Activated CD4-positive, alpha-beta T cell treated with anti-CD3 and anti-CD28 coated beads for 48 hours (primary cell): ENCODE measurements at regions not wholly inside any gene's neighbourhood (a gene's known extent, or its start where the extent isn't known, plus 50 kb on each side); places are given as distances from the start of the nearest gene placed in this dataset.
"Not testable (repeated sequence)": the region's sequence is repeated elsewhere in the genome, so short reads cannot be mapped to it uniquely, and the experiment has no call there.

ENCODE experiments used
- DNase-seq: peaks from one replicate; pipeline ENCODE4 v3.0.0-alpha.2; 2020

- no peak for DNase-seq
Measured at GRCh38 chr6:167662075-167662880, 164.4 kb upstream of the AFDN start.

DNA sequence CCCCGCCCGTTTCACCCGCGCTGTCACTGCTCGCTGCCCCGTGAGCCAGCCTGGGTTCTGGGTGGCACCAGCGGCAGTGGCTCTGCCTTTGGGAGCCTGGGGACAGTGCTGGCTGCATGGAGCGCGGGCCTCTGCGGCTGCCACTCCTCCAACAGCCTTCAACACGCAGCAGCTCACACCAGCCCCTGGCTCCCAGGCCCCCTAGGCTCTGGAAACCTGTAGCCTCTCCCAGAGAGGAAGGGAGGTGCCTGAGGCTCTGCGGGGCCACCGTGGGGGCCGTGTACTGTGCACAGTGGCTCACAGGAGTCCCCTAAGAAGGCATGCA, 163.9 kb upstream of the AFDN start:
- DNase-seq, result no peak

DNA sequence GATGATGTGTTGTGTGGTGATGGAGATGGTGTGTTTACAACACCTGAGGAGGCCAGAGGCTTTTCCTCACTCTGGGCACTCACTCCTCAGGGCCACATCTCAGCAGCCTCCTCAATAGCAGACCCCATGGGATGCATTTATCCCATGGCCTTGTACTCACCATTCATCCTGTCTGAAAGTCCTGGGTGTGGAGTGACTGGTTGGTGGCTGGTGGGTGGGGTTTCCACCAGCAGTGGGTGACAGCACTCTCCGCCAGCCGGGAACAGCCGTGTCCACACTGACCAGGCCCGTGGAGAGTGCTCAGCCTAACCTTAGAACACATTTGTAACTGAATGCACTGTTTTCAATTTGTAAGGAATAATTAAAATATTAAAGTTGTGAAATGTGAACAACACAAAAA, 163.4 kb upstream of the AFDN start:
- DNase-seq, result no peak

- no peak for DNase-seq
Measured at GRCh38 chr6:167663784-167664443, 162.8 kb upstream of the AFDN start.

GRCh38 chr6:167664678-167665660, 161.7 kb upstream of the AFDN start:
- no peak for DNase-seq

DNA sequence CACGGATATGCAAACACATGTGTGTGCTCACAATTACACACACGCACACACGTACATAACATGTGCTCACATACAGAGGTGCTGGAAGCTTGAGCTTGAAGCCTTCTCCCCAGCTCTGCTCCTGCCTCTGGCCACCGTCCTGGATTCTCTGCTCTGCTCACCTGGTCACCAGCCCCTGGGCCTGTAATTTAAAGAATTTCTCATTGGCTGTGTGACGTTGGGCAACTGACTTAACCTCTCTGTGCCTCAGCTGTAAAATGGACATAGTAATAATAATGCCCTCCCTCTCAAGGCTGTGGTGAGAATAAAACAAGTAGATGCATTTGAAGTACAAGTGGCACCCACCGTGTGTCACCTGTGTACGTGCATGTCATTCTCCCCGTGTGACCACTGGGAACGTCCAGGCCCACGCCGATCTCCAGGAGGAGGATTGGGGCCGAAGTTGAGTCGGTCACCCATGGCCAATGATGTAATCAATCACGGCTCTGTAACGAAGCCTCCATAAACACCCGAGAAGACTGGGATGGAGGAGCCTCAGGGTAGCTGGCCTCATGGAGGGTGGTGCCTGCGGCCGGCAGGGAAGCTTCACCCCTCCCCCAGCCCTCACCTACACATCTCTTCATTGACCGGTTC, 160.9 kb upstream of the AFDN start:
- no peak for DNase-seq

DNA sequence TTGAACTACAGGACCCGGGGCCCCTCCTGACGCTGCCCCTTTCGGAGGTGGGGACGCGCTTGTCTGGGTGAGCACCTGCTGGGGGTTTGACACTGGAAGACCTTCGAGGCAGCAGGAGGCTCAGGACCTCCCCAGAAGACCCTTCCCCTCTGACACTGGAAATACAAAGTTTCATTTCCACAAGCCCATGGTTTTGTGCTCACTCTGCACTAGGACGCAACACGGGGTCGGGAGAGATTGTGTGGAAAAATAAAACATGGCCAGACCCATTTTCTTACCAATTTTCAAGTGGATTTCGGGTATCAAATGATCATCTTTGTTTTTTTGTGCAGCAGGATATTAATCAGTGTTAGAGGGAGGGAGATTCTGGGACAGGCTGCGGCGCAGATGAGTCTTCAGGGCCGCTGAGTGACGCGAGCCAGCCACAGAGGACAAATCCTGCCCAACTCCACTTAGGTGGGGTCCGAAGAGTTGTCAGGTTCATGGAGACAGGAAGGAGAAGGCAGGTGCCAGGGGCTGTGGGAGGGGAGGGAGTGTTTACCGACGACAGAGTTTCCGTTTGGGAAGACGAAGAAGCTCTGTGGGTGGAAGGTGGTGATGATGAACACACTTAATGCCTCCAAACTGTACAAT, 160.0 kb upstream of the AFDN start:
- no peak for DNase-seq

DNA sequence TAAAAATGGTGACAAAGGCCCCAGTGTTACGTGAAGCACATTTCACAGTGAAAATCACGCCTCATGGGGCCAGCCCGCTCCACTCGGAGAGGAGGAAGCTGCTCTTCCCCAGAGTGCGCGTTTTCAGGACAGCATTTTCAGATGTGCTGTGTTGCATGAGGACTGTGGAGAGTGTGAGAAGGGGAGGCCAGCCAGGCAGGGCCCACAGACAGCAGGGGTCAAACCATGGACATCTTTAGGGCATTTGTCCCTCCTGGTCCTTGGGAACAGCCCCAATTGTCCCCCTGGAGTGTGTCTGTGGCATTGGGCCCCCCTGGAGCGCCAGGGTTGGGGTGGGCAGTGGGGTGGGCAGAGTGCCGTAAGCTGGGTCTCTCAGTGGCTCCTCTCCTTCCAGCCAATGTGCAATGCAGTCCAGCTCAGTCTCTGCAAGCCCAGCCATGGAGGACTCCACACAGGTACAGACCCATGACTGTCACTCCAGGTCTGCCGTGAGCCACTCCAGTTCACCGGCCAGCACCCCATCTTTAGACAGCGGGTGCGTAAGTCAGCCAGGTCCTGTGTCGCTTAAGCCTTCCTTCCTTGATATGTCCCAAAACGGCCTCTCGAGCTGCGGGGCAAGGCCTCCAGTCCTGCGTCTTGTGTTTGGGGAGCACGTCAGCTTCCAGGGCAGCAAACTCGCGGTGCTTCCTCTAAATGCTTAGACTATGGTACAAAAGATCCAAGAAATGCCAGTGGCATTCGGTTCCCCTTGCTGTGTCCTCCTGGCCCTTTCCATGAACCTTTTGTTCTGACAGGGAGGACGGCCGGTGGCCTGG, 159.3 kb upstream of the AFDN start:
- DNase-seq, result no peak

GRCh38 chr6:167668019-167668753, 158.5 kb upstream of the AFDN start:
- DNase-seq, result no peak

GRCh38 chr6:167668754-167669552, 157.8 kb upstream of the AFDN start:
- no peak for DNase-seq

DNA sequence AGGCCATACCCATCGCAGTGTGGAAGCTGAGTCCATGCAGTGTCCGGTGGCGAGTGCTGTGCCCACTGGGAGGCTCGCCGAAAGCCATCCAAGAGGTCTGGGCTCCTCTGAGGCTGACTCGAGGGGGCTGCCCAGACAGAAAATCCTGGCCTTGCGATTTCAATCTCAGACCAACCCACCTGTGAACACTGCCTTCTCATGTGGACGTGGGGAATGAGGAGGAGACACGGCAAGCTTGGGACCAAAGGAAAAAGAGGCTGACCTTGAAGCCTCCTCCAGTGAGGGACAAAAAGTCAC, 157.2 kb upstream of the AFDN start:
- DNase-seq, result no peak

DNA sequence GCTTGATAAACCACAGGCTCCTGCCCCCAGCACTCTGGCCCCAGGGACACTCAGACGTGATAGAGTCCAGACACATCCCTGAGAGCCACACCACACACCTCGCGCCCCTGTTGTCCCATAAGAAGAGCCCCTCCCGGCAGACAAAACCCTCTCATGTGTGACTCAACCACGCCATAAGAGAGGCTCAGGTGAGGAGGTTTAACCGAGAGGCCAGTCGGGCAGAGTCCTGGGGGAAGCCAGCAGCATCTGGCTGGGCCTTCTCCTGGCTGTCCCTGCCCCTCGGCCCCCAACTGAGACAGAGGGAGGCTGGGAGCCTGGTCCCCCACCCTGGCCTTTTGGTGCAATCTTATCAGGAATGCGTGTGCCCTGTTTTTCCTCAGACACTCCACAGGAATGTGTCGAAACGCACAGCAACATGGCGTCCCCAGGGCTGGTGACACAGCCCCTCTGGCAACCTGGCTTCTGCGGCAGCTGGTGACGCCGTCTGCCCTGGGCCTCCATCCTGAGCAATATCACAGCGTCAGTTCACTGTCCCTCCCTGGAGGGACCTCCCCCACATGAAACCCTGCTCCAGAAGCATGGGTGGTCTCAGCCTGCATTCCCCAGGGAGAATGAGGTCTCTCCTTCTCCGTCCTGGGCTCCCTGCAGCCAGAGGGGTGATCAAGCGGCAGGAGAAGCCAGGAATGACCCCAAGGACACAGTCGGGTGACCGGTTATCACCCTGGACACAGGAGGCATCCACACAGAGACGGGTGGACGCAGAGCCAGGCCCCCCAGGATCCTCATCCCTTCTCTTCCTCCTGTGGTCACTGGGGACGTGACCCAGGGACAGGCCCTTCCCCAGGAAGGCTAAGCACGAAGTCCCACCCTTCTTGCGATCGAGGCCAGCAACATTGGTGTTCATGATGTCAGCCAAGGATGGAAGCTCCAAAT, 156.6 kb upstream of the AFDN start:
- DNase-seq, result no peak

DNA sequence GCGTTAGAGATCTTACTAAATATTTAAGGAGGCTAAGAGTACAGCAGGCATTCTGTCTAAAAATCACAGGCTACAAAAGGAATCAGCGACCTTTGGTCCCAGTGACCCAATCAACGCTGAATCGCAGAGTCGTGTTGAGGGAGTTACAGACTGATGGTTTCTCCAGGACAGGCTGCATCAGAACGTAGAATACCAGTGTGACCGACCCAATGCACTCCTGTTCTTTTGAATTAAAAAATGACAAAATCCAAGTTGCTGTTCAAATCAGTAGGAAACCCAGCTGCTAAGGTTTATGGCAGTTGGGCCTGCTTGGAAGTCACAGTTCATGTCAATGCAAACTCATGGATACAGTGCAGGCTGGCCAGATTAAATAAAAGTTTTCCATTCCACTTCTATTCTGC, 155.8 kb upstream of the AFDN start:
- DNase-seq, result no peak

DNA sequence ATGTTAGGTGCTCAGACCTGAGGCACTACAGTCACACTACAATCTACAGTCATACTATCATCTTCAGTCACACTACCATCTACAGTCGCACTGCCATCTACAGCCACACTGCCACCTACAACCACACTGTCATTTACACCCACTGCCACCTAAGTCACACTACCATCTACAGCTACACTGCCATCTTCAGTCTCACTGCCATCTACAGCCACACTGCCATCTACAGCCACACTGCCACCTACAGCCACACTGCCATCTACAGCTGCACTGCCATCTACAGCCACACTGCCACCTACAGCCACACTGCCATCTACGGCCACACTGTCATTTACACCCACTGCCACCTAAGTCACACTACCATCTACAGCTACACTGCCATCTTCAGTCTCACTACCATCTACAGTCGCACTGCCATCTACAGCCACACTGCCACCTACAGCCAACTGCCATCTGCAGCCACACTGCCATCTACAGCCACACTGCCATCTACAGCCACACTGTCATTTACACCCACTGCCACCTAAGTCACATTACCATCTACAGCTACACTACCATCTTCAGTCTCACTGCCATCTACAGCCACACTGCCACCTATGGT, 155.2 kb upstream of the AFDN start:
- DNase-seq, result not testable (repeated sequence)

GRCh38 chr6:167671977-167672687, 154.6 kb upstream of the AFDN start:
- DNase-seq, result no peak

GRCh38 chr6:167672738-167673137, 154.0 kb upstream of the AFDN start:
- DNase-seq, result no peak

DNA sequence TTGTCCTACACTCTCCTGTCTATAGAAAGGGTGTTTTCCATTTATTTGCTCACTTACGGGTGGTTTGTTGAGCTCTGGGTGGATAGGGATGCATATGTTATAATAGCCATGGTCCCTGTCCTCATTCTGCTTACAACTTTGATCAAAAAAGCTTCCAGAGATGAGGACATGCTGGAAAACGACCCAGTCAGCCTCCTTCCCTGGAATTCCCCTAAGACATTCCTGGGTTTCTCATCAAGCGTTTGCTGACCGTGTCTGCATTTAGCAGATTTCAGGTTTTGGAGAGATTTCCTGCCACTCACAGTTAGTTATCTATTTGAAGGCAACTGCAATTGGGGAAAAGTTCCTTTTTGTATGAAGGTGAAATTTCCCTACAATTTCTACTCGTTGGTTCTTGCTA, 152.8 kb upstream of the AFDN start:
- DNase-seq, result no peak

DNA sequence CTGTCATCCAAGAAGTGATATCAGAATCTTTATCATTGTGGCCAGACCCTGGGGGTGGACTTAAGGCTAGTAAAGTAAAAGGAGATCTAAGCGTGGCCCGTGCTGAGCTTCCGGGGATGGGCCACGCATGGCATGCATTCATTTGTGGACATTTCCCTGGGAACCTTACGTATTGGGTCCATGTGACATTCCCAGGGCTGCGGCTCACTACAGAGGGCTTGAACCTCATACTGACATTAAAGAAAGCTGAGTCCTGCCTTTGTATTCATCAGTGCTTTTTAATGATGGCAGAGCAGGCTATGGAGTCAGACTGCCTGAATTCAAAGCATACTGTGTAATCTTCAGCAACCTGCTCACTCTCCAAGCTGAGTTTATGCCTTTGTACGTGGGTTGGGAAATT, 152.2 kb upstream of the AFDN start:
- no peak for DNase-seq
